Activated naive CD4-positive, alpha-beta T cell treated with anti-CD3 and anti-CD28 coated beads, Interleukin-2, amount 50 U/mL, for 72 hours (primary cell): ENCODE measurements at regions not wholly inside any gene's neighbourhood (a gene's known extent, or its start where the extent isn't known, plus 50 kb on each side); places are given as distances from the start of the nearest gene placed in this dataset.
A peak's percentile ranks its signal among the peaks of the same experiment; 100 is the strongest.
"Not testable (repeated sequence)": the region's sequence is repeated elsewhere in the genome, so short reads cannot be mapped to it uniquely, and the experiment has no call there.

Experiments
- ATAC-seq, 2 donors: fragments of 150-1000 bp; cut with Tn5 transposase; 2 replicates each; pipeline ENCODE4 v1.10.0; 2021; ENCODE audit warnings: mild to moderate bottlenecking in 2 of 2, moderate library complexity in 2 of 2
- DNase-seq, 2 donors: peaks; one replicate each; pipeline ENCODE4 v3.0.0; 2021 to 2022; ENCODE audit warnings: low spot score in 2 of 2
- H3K27ac Mint-ChIP-seq, 2 donors: one replicate each; pipeline ENCODE4 v1.8.0; 2022; ENCODE audit warnings: mild to moderate bottlenecking in 2 of 2, mixed read lengths in 2 of 2
- H3K36me3 Mint-ChIP-seq, 2 donors: one replicate each; pipeline ENCODE4 v1.8.0; 2022; ENCODE audit warnings: mixed read lengths in 2 of 2
- H3K9me3 Mint-ChIP-seq, 2 donors: one replicate each; pipeline ENCODE4 v1.8.0; 2022; ENCODE audit warnings: mixed read lengths in 2 of 2

- Mint-ChIP-seq H3K36me3 (peaks cover 0 to 8% of the 10 kb centered on the region in 2 donors), H3K27ac (peak overlapping the region in 1 of 2 donors; percentile 39), H3K9me3 (peaks cover 0 to 3% of the 10 kb centered on the region in 2 donors)
- ATAC-seq (no peak), DNase-seq (no peak)
Observed at GRCh38 chr17:73829676-73830280, 185.5 kb upstream of the SDK2 start.

GRCh38 chr17:73831699-73832098 is 187.5 kb upstream of the SDK2 start:
- H3K27ac Mint-ChIP-seq: no peak overlapping the region
- H3K36me3 Mint-ChIP-seq: peaks cover 3 to 21% of the 10 kb centered on the region in 2 donors
- DNase-seq: peak in 1 of 2 donors; percentile 35
- peaks cover 5 to 9% of the 10 kb centered on the region in 2 donors for H3K9me3 Mint-ChIP-seq
- no peak for ATAC-seq

DNA sequence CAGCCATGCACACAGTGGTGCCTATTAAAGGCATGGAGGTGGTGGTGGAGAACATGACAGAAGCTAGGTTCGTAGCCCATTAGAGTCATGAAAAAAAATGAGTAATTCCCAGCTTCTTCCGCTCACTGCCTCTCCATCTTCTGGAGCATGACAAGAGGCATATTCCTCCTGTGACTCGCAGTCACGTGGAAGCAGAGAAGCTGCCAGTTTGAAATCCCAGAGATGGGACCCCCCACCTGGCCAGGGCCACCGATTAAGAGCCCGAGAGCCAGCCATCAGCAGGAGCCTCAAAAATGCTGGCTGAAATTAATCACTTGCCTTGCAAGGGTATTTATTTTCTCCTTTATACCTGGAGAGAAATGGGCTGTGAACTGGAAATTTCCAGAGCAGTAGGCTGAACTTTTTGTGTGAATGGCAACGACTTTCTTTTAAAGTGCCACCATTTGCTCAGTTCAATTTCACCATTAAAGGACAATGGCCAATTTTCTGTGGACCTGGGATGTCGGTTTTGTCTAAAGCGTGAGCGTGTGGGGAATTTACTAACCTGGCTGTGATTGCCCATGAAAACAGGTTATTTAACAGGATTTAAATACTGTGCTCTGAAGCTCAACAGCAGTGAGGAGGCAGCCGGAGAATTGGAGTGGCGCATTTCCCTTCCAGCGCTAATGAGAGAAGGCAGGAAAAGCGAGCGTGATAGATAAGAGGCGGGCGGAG is 189.7 kb upstream of the SDK2 start:
- DNase-seq (no peak), ATAC-seq (no peak)
- no peak overlapping the region for H3K27ac Mint-ChIP-seq
- peaks cover 10 to 22% of the 10 kb centered on the region in 2 donors for H3K36me3 Mint-ChIP-seq
- H3K9me3 Mint-ChIP-seq: peaks cover 11 to 15% of the 10 kb centered on the region in 2 donors

DNA sequence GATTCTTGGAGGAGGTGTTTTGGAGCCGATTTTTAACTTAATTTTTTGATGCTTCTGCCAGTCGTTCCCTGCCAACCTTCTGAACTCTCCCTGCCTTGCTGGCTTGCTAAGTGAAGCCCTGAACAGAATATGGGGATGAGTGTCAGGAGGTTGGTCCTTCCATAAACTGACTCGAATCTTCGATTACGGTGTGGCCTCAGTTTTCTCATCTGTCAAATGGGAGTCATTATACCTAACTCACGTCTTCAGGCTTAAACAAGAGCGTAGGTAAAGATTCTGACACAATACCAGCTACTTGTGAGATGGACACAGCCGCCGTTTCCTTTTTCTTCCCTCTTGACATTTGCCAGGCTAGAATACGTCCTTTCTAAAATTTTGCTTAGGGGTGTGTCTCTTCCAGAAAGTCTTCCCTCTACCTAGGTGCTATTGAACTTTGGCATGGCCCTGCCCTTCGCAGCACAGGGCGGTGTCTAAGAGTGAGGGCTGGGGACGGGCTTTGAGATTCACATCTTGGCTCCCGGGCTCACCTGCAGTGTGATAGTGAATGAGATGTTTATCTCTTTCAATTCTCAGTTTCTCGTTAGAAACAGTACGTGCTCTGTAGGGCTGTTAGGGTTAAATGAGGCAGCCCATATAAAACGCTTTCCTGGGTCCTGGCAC is 190.6 kb upstream of the SDK2 start:
- peaks cover 10 to 22% of the 10 kb centered on the region in 2 donors for H3K36me3 Mint-ChIP-seq
- peak overlapping the region in 1 of 2 donors; percentile 84 for H3K27ac Mint-ChIP-seq
- peaks cover 11 to 15% of the 10 kb centered on the region in 2 donors for H3K9me3 Mint-ChIP-seq
- DNase-seq: no peak
- peak; percentile 35 to 50 for ATAC-seq

GRCh38 chr17:73835605-73836004 is 191.4 kb upstream of the SDK2 start:
- peaks cover 8 to 15% of the 10 kb centered on the region in 2 donors for H3K9me3 Mint-ChIP-seq
- peaks cover 10 to 22% of the 10 kb centered on the region in 2 donors for H3K36me3 Mint-ChIP-seq
- peak overlapping the region in 1 of 2 donors; percentile 84 for H3K27ac Mint-ChIP-seq
- ATAC-seq: peak; percentile 54 to 66
- DNase-seq: no peak

- ATAC-seq (no peak), DNase-seq (no peak)
- Mint-ChIP-seq H3K9me3 (peaks cover 8 to 15% of the 10 kb centered on the region in 2 donors), H3K27ac (no peak overlapping the region), H3K36me3 (peaks cover 10 to 22% of the 10 kb centered on the region in 2 donors)
Observed at GRCh38 chr17:73838815-73839214, 194.6 kb upstream of the SDK2 start.

DNA sequence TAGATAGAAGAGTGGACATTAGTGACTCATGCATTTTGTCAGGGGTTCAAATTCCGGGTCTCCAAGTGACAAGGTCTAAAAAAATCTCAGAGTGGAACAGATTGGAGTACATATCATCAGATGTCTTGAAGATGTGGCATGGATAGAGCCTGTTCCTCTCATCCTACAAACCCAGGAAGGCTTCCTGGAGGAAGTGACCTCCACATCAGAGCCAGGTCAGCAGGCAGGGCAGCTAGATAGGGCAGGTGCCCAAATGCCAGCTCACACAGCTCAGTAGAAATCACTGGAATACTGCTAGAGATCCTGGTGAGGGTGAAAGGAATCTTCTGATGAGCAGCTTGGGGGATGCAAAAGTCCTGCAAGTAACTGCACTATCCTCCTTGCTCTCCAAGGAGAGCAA is 196.6 kb upstream of the SDK2 start:
- ATAC-seq (no peak), DNase-seq (no peak)
- no peak overlapping the region for H3K27ac Mint-ChIP-seq

GRCh38 chr17:73841431-73842060 is 197.3 kb upstream of the SDK2 start:
- peaks cover 8% of the 10 kb centered on the region in 2 donors for H3K9me3 Mint-ChIP-seq
- DNase-seq (no peak), ATAC-seq (peak in 1 of 2 donors; percentile 50)
- H3K27ac Mint-ChIP-seq: peak overlapping the region in 1 of 2 donors; percentile 2
- peaks cover 9 to 11% of the 10 kb centered on the region in 2 donors for H3K36me3 Mint-ChIP-seq

More for the DNA sequence above, 196.6 kb upstream of the SDK2 start:
- H3K9me3 Mint-ChIP-seq: peaks cover 8 to 12% of the 10 kb centered on the region in 2 donors
- peaks cover 10 to 18% of the 10 kb centered on the region in 2 donors for H3K36me3 Mint-ChIP-seq

- Mint-ChIP-seq H3K36me3 (peaks cover 0 to 5% of the 10 kb centered on the region in 2 donors), H3K27ac (no peak overlapping the region), H3K9me3 (peaks cover 3 to 8% of the 10 kb centered on the region in 2 donors)
- DNase-seq: no peak
- ATAC-seq: no peak
Observed at GRCh38 chr17:73847952-73848351, 203.7 kb upstream of the SDK2 start.

GRCh38 chr17:73850426-73850825 is 206.2 kb upstream of the SDK2 start:
- Mint-ChIP-seq H3K27ac (no peak overlapping the region), H3K36me3 (peaks cover 9 to 13% of the 10 kb centered on the region in 2 donors), H3K9me3 (peaks cover 12 to 20% of the 10 kb centered on the region in 2 donors)
- DNase-seq (no peak), ATAC-seq (no peak)

GRCh38 chr17:73851091-73851490 is 206.8 kb upstream of the SDK2 start:
- Mint-ChIP-seq H3K9me3 (peaks cover 12 to 20% of the 10 kb centered on the region in 2 donors), H3K36me3 (peaks cover 9 to 13% of the 10 kb centered on the region in 2 donors), H3K27ac (peak overlapping the region; percentile 29 to 47)
- ATAC-seq: peak in 1 of 2 donors; percentile 36
- no peak for DNase-seq

- Mint-ChIP-seq H3K9me3 (peaks cover 12 to 20% of the 10 kb centered on the region in 2 donors), H3K27ac (no peak overlapping the region), H3K36me3 (peaks cover 9 to 13% of the 10 kb centered on the region in 2 donors)
- ATAC-seq (no peak), DNase-seq (no peak)
Observed at GRCh38 chr17:73851921-73852320, 207.7 kb upstream of the SDK2 start.

DNA sequence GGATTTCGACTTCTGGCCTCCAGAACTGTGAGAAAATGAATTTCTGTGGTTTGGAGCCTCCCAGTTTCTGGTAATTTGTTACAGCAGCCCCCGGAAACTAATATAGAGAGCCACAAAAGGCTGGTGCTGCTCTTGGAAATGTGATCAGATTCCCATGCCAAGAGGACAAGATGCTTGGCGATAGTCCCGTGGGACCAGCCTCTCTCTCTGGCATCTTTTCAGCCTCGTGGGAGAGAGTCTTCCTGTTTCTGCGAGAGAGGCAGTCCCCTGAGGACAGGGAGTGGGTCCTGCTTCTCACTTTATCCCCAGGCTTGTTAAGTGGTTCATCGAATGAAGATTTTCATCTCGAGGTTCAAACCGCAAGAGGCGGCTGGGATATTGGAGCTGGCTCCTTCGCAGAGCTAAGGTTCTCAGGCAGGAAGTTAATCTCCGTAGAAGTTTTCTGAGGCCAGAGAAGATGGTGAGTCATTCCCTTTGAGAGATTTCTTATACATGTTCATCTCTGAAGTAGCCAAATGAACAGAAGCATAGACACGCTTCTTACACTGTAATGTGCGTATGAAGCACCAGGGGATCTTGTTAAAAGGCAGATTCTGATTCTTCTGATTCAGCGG is 211.6 kb upstream of the SDK2 start:
- peak; percentile 16 to 34 for ATAC-seq
- peaks cover 9 to 13% of the 10 kb centered on the region in 2 donors for H3K36me3 Mint-ChIP-seq

GRCh38 chr17:73856556-73856955 is 212.3 kb upstream of the SDK2 start:
- DNase-seq: no peak
- peaks cover 9 to 13% of the 10 kb centered on the region in 2 donors for H3K36me3 Mint-ChIP-seq
- H3K27ac Mint-ChIP-seq: no peak overlapping the region
- H3K9me3 Mint-ChIP-seq: peaks cover 12 to 20% of the 10 kb centered on the region in 2 donors
- no peak for ATAC-seq

More for the DNA sequence above, 211.6 kb upstream of the SDK2 start:
- Mint-ChIP-seq H3K27ac (no peak overlapping the region), H3K9me3 (peaks cover 12 to 20% of the 10 kb centered on the region in 2 donors)
- no peak for DNase-seq

DNA sequence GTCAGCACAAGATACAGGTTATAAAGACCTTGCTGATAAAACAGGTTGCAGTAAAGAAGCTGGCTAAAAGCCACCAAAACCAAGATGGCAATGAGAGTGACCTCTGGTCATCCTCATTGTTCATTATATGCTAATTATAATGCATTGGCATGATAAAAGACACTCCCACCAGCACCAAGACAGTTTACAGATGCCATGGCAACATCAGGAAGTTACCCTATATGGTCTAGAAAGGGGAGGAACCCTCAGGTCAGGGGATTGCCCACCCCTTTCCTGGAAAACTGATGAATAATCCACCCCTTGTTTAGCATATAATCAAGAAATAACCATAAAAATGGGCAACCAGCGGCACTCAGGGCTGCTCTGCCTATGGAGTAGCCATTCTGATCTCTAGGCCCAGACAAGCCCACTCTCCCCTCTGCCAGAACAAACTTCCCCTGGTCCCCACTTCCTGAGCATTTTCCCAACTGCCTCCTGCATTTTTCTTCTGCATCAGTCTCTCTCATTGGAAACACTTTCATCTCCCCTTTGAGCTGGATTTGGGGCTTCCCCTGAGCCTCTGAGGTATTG is 215.3 kb upstream of the SDK2 start:
- not testable (repeated sequence) for H3K9me3 Mint-ChIP-seq, H3K36me3 Mint-ChIP-seq, DNase-seq, ATAC-seq
- H3K27ac Mint-ChIP-seq: peak overlapping the region; percentile 37 to 41

GRCh38 chr17:73861543-73861942 is 217.3 kb upstream of the SDK2 start:
- no peaks in the 10 kb centered on the region for H3K36me3 Mint-ChIP-seq
- no peak for DNase-seq
- H3K27ac Mint-ChIP-seq: no peak overlapping the region
- H3K9me3 Mint-ChIP-seq: no peaks in the 10 kb centered on the region
- ATAC-seq: no peak
